CD4-positive, alpha-beta T cell treated with Interferon alpha-2 for 1 hour (primary cell): ENCODE measurements at regions not wholly inside any gene's neighbourhood (a gene's known extent, or its start where the extent isn't known, plus 50 kb on each side); places are given as distances from the start of the nearest gene placed in this dataset.
"Not testable (repeated sequence)": the region's sequence is repeated elsewhere in the genome, so short reads cannot be mapped to it uniquely, and the experiment has no call there.

ENCODE experiments used
- DNase-seq, 2 donors: peaks; one replicate each; pipeline ENCODE4 v3.0.0-alpha.2; 2020 to 2022

- DNase-seq: no peak
Measured at GRCh38 chr2:240384711-240385450, 50.6 kb upstream of the GPC1 start.

GRCh38 chr2:240385451-240386161 lies 49.9 kb upstream of the GPC1 start:
- DNase-seq: not testable (repeated sequence)
